ENCODE measurements at regions not wholly inside any gene's neighbourhood (a gene's known extent, or its start where the extent isn't known, plus 50 kb on each side); places are given as distances from the start of the nearest gene placed in this dataset.

- DNase-seq (ENCODE audit: low read depth in 2 of 2), result no peak
Observed at GRCh38 chr10:47053081-47053798, 142.0 kb downstream of the PTPN20 start.

- DNase-seq (ENCODE audit: low read depth in 2 of 2), result no peak
Observed at GRCh38 chr10:47054974-47055373, 143.7 kb downstream of the PTPN20 start.

GRCh38 chr10:47055386-47056246 lies 144.4 kb downstream of the PTPN20 start:
- no peak for DNase-seq (ENCODE audit: low read depth in 2 of 2)

GRCh38 chr10:47056247-47056510 lies 145.0 kb downstream of the PTPN20 start:
- no peak for DNase-seq (ENCODE audit: low read depth in 2 of 2)

- no peak for DNase-seq (ENCODE audit: low read depth in 2 of 2)
Observed at GRCh38 chr10:47057471-47057870, 146.2 kb downstream of the PTPN20 start.

- no peak for DNase-seq (ENCODE audit: low read depth in 2 of 2)
Observed at GRCh38 chr10:47058032-47058702, 146.9 kb downstream of the PTPN20 start.

- peak in 1 of 2 experiments; percentile 20 for DNase-seq (ENCODE audit: low read depth in 2 of 2)
Observed at GRCh38 chr10:47058961-47059391, 147.7 kb downstream of the PTPN20 start.

GRCh38 chr10:47059606-47060311 lies 148.5 kb downstream of the PTPN20 start:
- DNase-seq (ENCODE audit: low read depth in 2 of 2), result no peak

- no peak for DNase-seq (ENCODE audit: low read depth in 2 of 2)
Observed at GRCh38 chr10:47060356-47060755, 149.1 kb downstream of the PTPN20 start.

- no peak for DNase-seq (ENCODE audit: low read depth in 2 of 2)
Observed at GRCh38 chr10:47060993-47061500, 149.8 kb downstream of the PTPN20 start.

- DNase-seq (ENCODE audit: low read depth in 2 of 2), result no peak
Observed at GRCh38 chr10:47061776-47062175, 150.5 kb downstream of the PTPN20 start.

- no peak for DNase-seq (ENCODE audit: low read depth in 2 of 2)
Observed at GRCh38 chr10:47062441-47063200, 151.4 kb downstream of the PTPN20 start.

GRCh38 chr10:47063858-47064257 lies 152.6 kb downstream of the PTPN20 start:
- DNase-seq (ENCODE audit: low read depth in 2 of 2), result no peak

- DNase-seq (ENCODE audit: low read depth in 2 of 2), result no peak
Observed at GRCh38 chr10:47065903-47066302, 154.7 kb downstream of the PTPN20 start.

- DNase-seq (ENCODE audit: low read depth in 2 of 2), result no peak
Observed at GRCh38 chr10:47067949-47068940, 157.0 kb downstream of the PTPN20 start.

GRCh38 chr10:47070541-47070940 lies 159.3 kb downstream of the PTPN20 start:
- no peak for DNase-seq (ENCODE audit: low read depth in 2 of 2)

- no peak for DNase-seq (ENCODE audit: low read depth in 2 of 2)
Observed at GRCh38 chr10:47071891-47072290, 160.7 kb downstream of the PTPN20 start.

- no peak for DNase-seq (ENCODE audit: low read depth in 2 of 2)
Observed at GRCh38 chr10:47073967-47074366, 162.7 kb downstream of the PTPN20 start.

GRCh38 chr10:47076949-47077361 lies 165.7 kb downstream of the PTPN20 start:
- DNase-seq (ENCODE audit: low read depth in 2 of 2), result peak in 1 of 2 experiments; percentile 14

- DNase-seq (ENCODE audit: low read depth in 2 of 2), result no peak
Observed at GRCh38 chr10:47077386-47077785, 166.2 kb downstream of the PTPN20 start.

Measured in fibroblast of skin of left quadriceps (primary cell).